ENCODE measurements at regions not wholly inside any gene's neighbourhood (a gene's known extent, or its start where the extent isn't known, plus 50 kb on each side); places are given as distances from the start of the nearest gene placed in this dataset.

DNA sequence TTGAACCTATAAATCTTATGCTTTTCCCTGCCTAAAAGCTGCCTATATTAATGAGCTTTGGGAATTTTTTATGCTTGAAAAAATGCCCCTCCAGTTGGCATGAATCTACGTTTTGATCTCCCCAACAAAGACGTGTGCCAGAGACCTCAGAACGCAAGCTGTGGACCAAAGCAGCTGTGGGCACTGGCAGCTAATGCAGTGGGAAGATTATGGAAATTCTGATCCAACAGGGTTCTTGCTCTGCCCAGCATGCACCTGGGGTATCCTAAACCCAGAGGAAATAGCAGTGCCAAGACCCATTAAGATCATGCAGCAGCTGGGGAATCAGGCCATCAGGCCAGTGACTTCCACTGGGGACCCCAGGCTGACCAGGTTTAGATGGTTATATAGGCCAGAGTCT lies 423.0 kb downstream of the ZBBX start:
- Histone ChIP-seq H3K9me3 (replicated peaks; ENCODE audit: control insufficient read depth, insufficient read depth, low read depth, low read length) (peaks cover 2% of the 10 kb centered on the region; the same call in 1 of the 2 replicates), H3K27ac (ENCODE audit: extremely low read depth, low read depth, low read length) (no peak overlapping the region), H3K9ac (ENCODE audit: insufficient read depth in 1 of 2, low read depth in 2 of 2, low read length in 2 of 2) (no peak overlapping the region), H3K9me1 (ENCODE audit: control insufficient read depth, insufficient read depth, low read length) (no peaks in the 10 kb centered on the region), H2AFZ (ENCODE audit: low read depth, low read length) (no peak overlapping the region), H3K36me3 (ENCODE audit: control insufficient read depth, insufficient read depth, low read length) (no peaks in the 10 kb centered on the region), H3K4me3 (no peak overlapping the region), H3K4me2 (ENCODE audit: insufficient read depth, low read length) (no peak overlapping the region), H3K79me2 (ENCODE audit: control insufficient read depth, insufficient read depth, low read length) (no peaks in the 10 kb centered on the region), H3K27me3 (ENCODE audit: control insufficient read depth in 2 of 2, insufficient read depth in 2 of 2, low read length in 2 of 2) (no peaks in the 10 kb centered on the region), H4K20me1 (replicated peaks; ENCODE audit: control insufficient read depth, insufficient read depth, low read length) (no peaks in the 10 kb centered on the region), H3K4me1 (replicated peaks in 1 of 2; ENCODE audit: control insufficient read depth in 2 of 2, insufficient read depth in 2 of 2, low read length in 2 of 2) (no peaks in the 10 kb centered on the region)
- ChIA-PET CTCF (ENCODE audit: low intra/inter-chr PET ratio) (no interaction called here), POLR2A (no interaction called here)
- FAIRE-seq (no peak), ATAC-seq (no peak), DNase-seq (ENCODE audit: extremely low read depth in 1 of 4, low spot score in 3 of 4) (no peak)
- WGBS (ENCODE audit: insufficient coverage, low coverage, missing lambda C conversion rate), result 0% methylated on average over 3 of the region's 3 CpGs
- intact Hi-C loops (cut with micrococcal nuclease), result no loop called here
- TF ChIP-seq NFE2 (IDR thresholded peaks at IDR 0.05; ENCODE audit: low read depth), result no peak
- no peak for TF ChIP-seq HDAC8 (tag; IDR thresholded peaks at IDR 0.05)
- TF ChIP-seq, protein P1, sequence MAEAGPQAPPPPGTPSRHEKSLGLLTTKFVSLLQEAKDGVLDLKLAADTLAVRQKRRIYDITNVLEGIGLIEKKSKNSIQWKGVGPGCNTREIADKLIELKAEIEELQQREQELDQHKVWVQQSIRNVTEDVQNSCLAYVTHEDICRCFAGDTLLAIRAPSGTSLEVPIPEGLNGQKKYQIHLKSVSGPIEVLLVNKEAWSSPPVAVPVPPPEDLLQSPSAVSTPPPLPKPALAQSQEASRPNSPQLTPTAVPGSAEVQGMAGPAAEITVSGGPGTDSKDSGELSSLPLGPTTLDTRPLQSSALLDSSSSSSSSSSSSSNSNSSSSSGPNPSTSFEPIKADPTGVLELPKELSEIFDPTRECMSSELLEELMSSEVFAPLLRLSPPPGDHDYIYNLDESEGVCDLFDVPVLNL (CRISPR knock-in tag; IDR thresholded peaks at IDR 0.05; ENCODE audit: low read depth), result no peak
- no peak for TF ChIP-seq ZFP30 (CRISPR knock-in tag; IDR thresholded peaks at IDR 0.05; ENCODE audit: borderline replicate concordance)
- TF ChIP-seq NFXL1 (CRISPR knock-in tag; IDR thresholded peaks at IDR 0.05), result no peak
- no peak for TF ChIP-seq HLTF (IDR thresholded peaks at IDR 0.05)
- no peak for TF ChIP-seq ERF (CRISPR knock-in tag; IDR thresholded peaks at IDR 0.05)
- TF ChIP-seq ZNF507 (tag; conservative IDR thresholded peaks at IDR 0.05), result no peak
- no peak for TF ChIP-seq MECOM (CRISPR knock-in tag; IDR thresholded peaks at IDR 0.05)
- TF ChIP-seq, protein P2, sequence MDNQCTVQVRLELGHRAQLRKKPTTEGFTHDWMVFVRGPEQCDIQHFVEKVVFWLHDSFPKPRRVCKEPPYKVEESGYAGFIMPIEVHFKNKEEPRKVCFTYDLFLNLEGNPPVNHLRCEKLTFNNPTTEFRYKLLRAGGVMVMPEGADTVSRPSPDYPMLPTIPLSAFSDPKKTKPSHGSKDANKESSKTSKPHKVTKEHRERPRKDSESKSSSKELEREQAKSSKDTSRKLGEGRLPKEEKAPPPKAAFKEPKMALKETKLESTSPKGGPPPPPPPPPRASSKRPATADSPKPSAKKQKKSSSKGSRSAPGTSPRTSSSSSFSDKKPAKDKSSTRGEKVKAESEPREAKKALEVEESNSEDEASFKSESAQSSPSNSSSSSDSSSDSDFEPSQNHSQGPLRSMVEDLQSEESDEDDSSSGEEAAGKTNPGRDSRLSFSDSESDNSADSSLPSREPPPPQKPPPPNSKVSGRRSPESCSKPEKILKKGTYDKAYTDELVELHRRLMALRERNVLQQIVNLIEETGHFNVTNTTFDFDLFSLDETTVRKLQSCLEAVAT (IDR thresholded peaks at IDR 0.05), result no peak
- no peak for TF ChIP-seq TCFL5 (CRISPR knock-in tag; conservative IDR thresholded peaks at IDR 0.05)
- TF ChIP-seq PHF8 (IDR thresholded peaks at IDR 0.05; ENCODE audit: borderline replicate concordance, low read length), result no peak
- in situ Hi-C loops (cut with MboI), result no loop called here
- no TSS peak for BruUV-seq (replicated peaks)

Data from K562 (cell line).